ENCODE measurements at regions not wholly inside any gene's neighbourhood (a gene's known extent, or its start where the extent isn't known, plus 50 kb on each side); places are given as distances from the start of the nearest gene placed in this dataset.

- Histone ChIP-seq H3K27ac (ENCODE audit: insufficient read length, low read depth, low read length) (peak overlapping the region; percentile 91), H3K56ac (ENCODE audit: insufficient read length, low read depth, low read length) (no peak overlapping the region), H4K5ac (ENCODE audit: insufficient read length, low read depth, low read length) (no peak overlapping the region), H3K23me2 (ENCODE audit: insufficient read length, low read depth, low read length, poor library complexity, severe bottlenecking) (no peaks in the 10 kb centered on the region), H4K91ac (ENCODE audit: insufficient read length, low read depth, low read length) (no peak overlapping the region), H4K8ac (replicated peaks; ENCODE audit: insufficient read length, low read depth, low read length) (no peak overlapping the region), H4K20me1 (ENCODE audit: control insufficient read depth, insufficient read depth, insufficient read length) (no peaks in the 10 kb centered on the region), H2BK120ac (ENCODE audit: low read depth, low read length, poor library complexity, severe bottlenecking) (peak overlapping the region; percentile 91), H3K79me2 (ENCODE audit: insufficient read depth, low read length) (no peaks in the 10 kb centered on the region), H2BK12ac (ENCODE audit: insufficient read length, low read depth, low read length) (no peak overlapping the region), H3K23ac (ENCODE audit: insufficient read length, low read depth, low read length) (no peak overlapping the region), H2BK15ac (ENCODE audit: low read depth, low read length) (no peak overlapping the region), H2AK5ac (ENCODE audit: insufficient read length, low read length) (no peak overlapping the region), H3K9me3 (ENCODE audit: control insufficient read depth, low read depth, low read length) (peaks cover 7% of the 10 kb centered on the region), H2BK5ac (ENCODE audit: insufficient read length, low read length) (no peak overlapping the region), H3K79me1 (ENCODE audit: insufficient read depth, low read depth, low read length, poor library complexity, severe bottlenecking) (no peaks in the 10 kb centered on the region), H3T11ph (ENCODE audit: low read length) (peak overlapping the region; percentile 95), H3K9ac (ENCODE audit: extremely low read depth, insufficient read length, low read length) (no peak overlapping the region), H3K14ac (ENCODE audit: insufficient read depth, low read length) (peak overlapping the region; percentile 73; the same call in 1 of the 2 replicates), H2BK20ac (ENCODE audit: low read depth, low read length, poor library complexity, severe bottlenecking) (no peak overlapping the region), H3K18ac (ENCODE audit: insufficient read length, low read depth, low read length) (peak overlapping the region; percentile 89), H2AFZ (ENCODE audit: low read length) (no peak overlapping the region), H3K4me1 (ENCODE audit: insufficient read depth, low read length) (no peaks in the 10 kb centered on the region), H3K4ac (ENCODE audit: low read depth, low read length) (no peak overlapping the region; the same call in 1 of the 2 replicates), H3K27me3 (ENCODE audit: insufficient read depth, low read length) (no peaks in the 10 kb centered on the region), H3K4me2 (ENCODE audit: insufficient read depth, insufficient read length, low read length) (no peak overlapping the region)
- peaks cover 59 to 68% of the 10 kb centered on the region in 2 experiments for H3K9me3 Mint-ChIP-seq
- H3K27me3 Mint-ChIP-seq (ENCODE audit: low read depth): no peaks in the 10 kb centered on the region
- WGBS (ENCODE audit: extremely low coverage, insufficient read length, low lambda C conversion rate): no CpG with 5 or more reads among the region's 7 CpGs
- H3K27ac Mint-ChIP-seq: peak overlapping the region; percentile 99 to 100 (median 100)
- DNase-seq: peak; percentile 76
- peaks cover 0 to 5% (median 0%) of the 10 kb centered on the region in 3 experiments; a peak in 3 of 7 replicates for H3K36me3 Mint-ChIP-seq (ENCODE audit: insufficient read depth in 1 of 3, low read depth in 3 of 3)
- H3K4me3 Mint-ChIP-seq: peak overlapping the region in 1 of 2 experiments; percentile 63; a peak in 2 of 5 replicates
- no peak for TF ChIP-seq CTCF (conservative IDR thresholded peaks at IDR 0.05)
- peaks cover 40 to 45% of the 10 kb centered on the region in 2 experiments for H3K4me1 Mint-ChIP-seq
These were observed 95.8 kb upstream of the SNRPN start for GRCh38 chr15:24858737-24859601.

Measured in H9 (cell line).